ENCODE measurements at regions not wholly inside any gene's neighbourhood (a gene's known extent, or its start where the extent isn't known, plus 50 kb on each side); places are given as distances from the start of the nearest gene placed in this dataset.

DNA sequence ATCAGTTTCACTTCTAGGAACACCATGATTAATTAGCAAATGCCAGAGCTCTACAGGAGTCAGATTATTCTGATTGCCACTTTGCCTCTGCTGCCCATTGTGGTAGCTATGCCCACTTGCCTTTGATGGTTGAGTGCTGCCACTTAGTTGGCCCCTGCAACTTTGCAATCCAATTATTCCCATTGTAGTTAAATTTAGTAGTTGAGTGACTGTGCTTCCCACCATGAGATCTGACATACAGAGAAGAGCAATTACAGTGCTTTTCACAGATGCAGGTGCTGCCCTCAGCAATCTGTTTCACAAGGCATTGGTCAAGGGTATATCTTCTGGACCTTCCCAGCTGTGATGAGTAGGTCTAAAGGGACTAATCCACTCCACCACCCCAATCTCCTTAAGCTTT is 468.4 kb upstream of the RGS6 start:
- Histone ChIP-seq H3K4me1 (peaks cover 0 to 22% (median 5%) of the 10 kb centered on the region in 4 donors), H3K27ac (no peak overlapping the region), H3K4me3 (no peak overlapping the region), H3K27me3 (no peaks in the 10 kb centered on the region), H3K36me3 (no peaks in the 10 kb centered on the region), H3K9me3 (peaks cover 0 to 12% (median 2%) of the 10 kb centered on the region in 4 donors)
- no peak for DNase-seq
- TF ChIP-seq POLR2AphosphoS5 (IDR thresholded peaks at IDR 0.05) (no peak), POLR2A (IDR thresholded peaks at IDR 0.05) (no peak), EP300 (IDR thresholded peaks at IDR 0.05) (no peak)
- TF ChIP-seq, protein P1, sequence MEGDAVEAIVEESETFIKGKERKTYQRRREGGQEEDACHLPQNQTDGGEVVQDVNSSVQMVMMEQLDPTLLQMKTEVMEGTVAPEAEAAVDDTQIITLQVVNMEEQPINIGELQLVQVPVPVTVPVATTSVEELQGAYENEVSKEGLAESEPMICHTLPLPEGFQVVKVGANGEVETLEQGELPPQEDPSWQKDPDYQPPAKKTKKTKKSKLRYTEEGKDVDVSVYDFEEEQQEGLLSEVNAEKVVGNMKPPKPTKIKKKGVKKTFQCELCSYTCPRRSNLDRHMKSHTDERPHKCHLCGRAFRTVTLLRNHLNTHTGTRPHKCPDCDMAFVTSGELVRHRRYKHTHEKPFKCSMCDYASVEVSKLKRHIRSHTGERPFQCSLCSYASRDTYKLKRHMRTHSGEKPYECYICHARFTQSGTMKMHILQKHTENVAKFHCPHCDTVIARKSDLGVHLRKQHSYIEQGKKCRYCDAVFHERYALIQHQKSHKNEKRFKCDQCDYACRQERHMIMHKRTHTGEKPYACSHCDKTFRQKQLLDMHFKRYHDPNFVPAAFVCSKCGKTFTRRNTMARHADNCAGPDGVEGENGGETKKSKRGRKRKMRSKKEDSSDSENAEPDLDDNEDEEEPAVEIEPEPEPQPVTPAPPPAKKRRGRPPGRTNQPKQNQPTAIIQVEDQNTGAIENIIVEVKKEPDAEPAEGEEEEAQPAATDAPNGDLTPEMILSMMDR (IDR thresholded peaks at IDR 0.05): no peak
- intact Hi-C loops (cut with DNase I; ENCODE audit: low total_unique reads): no loop called here

DNA sequence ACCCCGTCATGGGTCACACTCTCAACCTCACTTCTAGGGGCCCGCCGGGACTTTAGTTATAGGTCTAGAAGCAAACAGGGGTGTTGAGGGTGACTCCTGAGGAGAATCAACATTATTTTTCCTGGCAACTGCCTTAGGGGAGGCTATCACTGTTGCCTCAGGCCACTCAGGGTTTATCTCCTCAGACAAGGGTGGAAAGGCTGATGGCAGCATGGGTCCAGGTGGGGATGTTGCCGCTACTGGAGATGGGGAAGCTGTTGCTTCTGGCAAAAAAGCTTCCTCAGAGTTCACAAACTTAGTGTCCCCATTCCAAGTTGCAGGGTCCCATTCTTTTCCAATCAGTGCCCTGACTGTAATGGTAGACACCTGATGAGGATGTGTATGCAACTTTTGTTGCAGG is 467.4 kb upstream of the RGS6 start:
- no peaks in the 10 kb centered on the region for H3K36me3 ChIP-seq
- peaks cover 0 to 12% (median 2%) of the 10 kb centered on the region in 4 donors for H3K9me3 ChIP-seq
- peaks cover 0 to 20% (median 3%) of the 10 kb centered on the region in 4 donors for H3K4me1 ChIP-seq
- TF ChIP-seq POLR2A (IDR thresholded peaks at IDR 0.05) (no peak), POLR2AphosphoS5 (IDR thresholded peaks at IDR 0.05) (no peak), EP300 (IDR thresholded peaks at IDR 0.05) (no peak)
- TF ChIP-seq, protein P1 (IDR thresholded peaks at IDR 0.05): no peak
- 97 to 100% (median 98%) methylated on average over 4 of the region's 4 CpGs for WGBS, 5 donors
- intact Hi-C loops (cut with DNase I; ENCODE audit: low total_unique reads): no loop called here
- H3K27me3 ChIP-seq: no peaks in the 10 kb centered on the region
- no peak overlapping the region for H3K4me3 ChIP-seq
- no peak for DNase-seq
- H3K27ac ChIP-seq: no peak overlapping the region

DNA sequence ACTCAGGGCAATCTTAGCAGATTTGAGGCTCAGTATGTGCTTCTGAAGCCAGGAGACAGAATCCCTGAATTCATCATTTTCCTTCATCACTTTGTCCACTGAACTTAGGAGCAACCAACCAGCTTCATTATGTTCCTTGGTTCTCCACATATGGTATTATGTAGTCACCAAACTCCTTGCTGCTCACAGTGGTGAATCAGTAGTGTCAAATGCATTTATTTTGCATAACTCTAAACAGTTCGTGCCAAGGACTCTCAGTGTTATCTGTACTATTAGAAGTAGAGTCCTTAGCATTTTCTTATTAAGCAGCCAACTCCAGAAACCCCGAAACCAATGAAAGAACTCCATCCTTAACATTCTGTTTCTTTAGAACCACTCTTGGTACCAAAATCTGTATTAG is 466.9 kb upstream of the RGS6 start:
- TF ChIP-seq POLR2A (IDR thresholded peaks at IDR 0.05): no peak
- no peak for TF ChIP-seq EP300 (IDR thresholded peaks at IDR 0.05)
- H3K27me3 ChIP-seq: no peaks in the 10 kb centered on the region
- intact Hi-C loops (cut with DNase I; ENCODE audit: low total_unique reads): no loop called here

DNA sequence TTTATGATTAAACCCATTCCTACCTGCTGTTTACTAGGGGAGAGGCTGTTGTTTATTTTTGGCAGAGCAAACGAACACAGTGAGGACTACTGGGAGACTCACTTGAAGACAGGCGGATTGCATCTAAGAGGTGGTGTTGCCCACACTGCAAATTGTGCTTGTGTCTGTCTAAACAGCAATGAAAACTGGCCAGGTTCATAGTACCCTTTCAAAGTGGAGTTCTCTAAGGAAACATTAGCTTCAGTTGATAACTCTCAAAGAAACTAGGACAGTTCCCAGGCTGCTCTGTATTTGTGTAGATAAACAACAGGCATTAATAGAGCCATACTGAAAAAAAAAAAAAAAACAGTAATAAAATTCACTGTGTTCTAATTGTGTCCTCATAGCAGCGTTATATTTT is 466.0 kb upstream of the RGS6 start:
- intact Hi-C loops (cut with DNase I; ENCODE audit: low total_unique reads): no loop called here
- 60 to 73% (median 65%) methylated on average over 3 of the region's 3 CpGs for WGBS, 5 donors
- TF ChIP-seq EP300 (IDR thresholded peaks at IDR 0.05) (no peak), POLR2AphosphoS5 (IDR thresholded peaks at IDR 0.05) (no peak), POLR2A (IDR thresholded peaks at IDR 0.05) (no peak)
- TF ChIP-seq, protein P1 (IDR thresholded peaks at IDR 0.05): no peak

More for the DNA sequence above, 466.9 kb upstream of the RGS6 start:
- Histone ChIP-seq H3K9me3 (peaks cover 0 to 12% (median 2%) of the 10 kb centered on the region in 4 donors), H3K4me3 (no peak overlapping the region), H3K36me3 (no peaks in the 10 kb centered on the region), H3K4me1 (peaks cover 0 to 20% (median 2%) of the 10 kb centered on the region in 4 donors), H3K27ac (no peak overlapping the region)
- 88 to 94% (median 93%) methylated on average over 2 of the region's 2 CpGs for WGBS, 5 donors
- no peak for DNase-seq

DNA sequence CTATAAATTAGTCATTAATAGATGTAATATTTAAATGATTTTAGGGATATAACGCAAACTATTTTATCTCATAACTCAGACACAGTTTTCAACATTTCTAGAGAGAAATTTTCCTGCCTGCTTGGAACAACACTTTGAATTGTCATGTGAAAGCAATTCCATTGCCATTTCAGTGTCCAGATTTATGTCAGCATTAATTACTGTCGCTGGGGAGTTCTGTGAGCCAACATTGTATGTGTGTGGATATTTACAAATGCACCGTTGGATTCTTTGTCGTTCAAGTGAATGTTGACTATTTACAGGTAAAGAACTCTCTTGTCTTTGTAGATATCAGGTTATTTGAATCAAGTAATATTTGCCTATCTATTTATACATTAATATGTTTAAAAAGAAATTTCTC is 465.3 kb upstream of the RGS6 start:
- TF ChIP-seq POLR2AphosphoS5 (IDR thresholded peaks at IDR 0.05) (no peak), POLR2A (IDR thresholded peaks at IDR 0.05) (no peak), EP300 (IDR thresholded peaks at IDR 0.05) (no peak)
- TF ChIP-seq, protein P1 (IDR thresholded peaks at IDR 0.05): no peak

More for the DNA sequence above, 466.0 kb upstream of the RGS6 start:
- no peak overlapping the region for H3K4me3 ChIP-seq
- H3K9me3 ChIP-seq: peaks cover 0 to 12% (median 2%) of the 10 kb centered on the region in 4 donors
- H3K27me3 ChIP-seq: no peaks in the 10 kb centered on the region
- no peak for DNase-seq
- no peak overlapping the region for H3K27ac ChIP-seq
- no peaks in the 10 kb centered on the region for H3K36me3 ChIP-seq
- H3K4me1 ChIP-seq: peaks cover 0 to 20% (median 2%) of the 10 kb centered on the region in 4 donors

More for the DNA sequence above, 465.3 kb upstream of the RGS6 start:
- 78 to 89% (median 81%) methylated on average over 4 of the region's 4 CpGs for WGBS, 5 donors
- DNase-seq: no peak
- Histone ChIP-seq H3K27ac (no peak overlapping the region), H3K4me3 (no peak overlapping the region), H3K27me3 (no peaks in the 10 kb centered on the region), H3K9me3 (peaks cover 0 to 12% (median 2%) of the 10 kb centered on the region in 4 donors), H3K4me1 (peaks cover 0 to 19% (median 2%) of the 10 kb centered on the region in 4 donors), H3K36me3 (no peaks in the 10 kb centered on the region)
- intact Hi-C loops (cut with DNase I; ENCODE audit: low total_unique reads): no loop called here

Data from stomach (tissue), 8 donors.